Bronchial epithelial cell (primary cell): ENCODE measurements at regions not wholly inside any gene's neighbourhood (a gene's known extent, or its start where the extent isn't known, plus 50 kb on each side); places are given as distances from the start of the nearest gene placed in this dataset.
A peak's percentile ranks its signal among the peaks of the same experiment; 100 is the strongest.

Experiments used
- DNase-seq: peaks from one replicate; pipeline ENCODE4 v3.0.0-alpha.2; 2010; ENCODE audit warnings: low read depth
- FAIRE-seq: peaks from 2 replicates; lab custom pipeline; 2011; peaks lifted over from hg19 to GRCh38; lab: Jason Lieb, UNC
- H3K27me3 ChIP-seq: 2 replicates; pipeline ENCODE4 v1.5.1; 2011; ENCODE audit warnings: low read length; ENCODE audit not compliant: control insufficient read depth, insufficient read depth
- H3K36me3 ChIP-seq: 2 replicates; pipeline ENCODE4 v1.5.1; 2011; ENCODE audit warnings: low read length; ENCODE audit not compliant: control insufficient read depth, insufficient read depth
- H3K4me3 ChIP-seq: 2 replicates; pipeline ENCODE4 v1.5.1; 2011; ENCODE audit warnings: mild to moderate bottlenecking, low read depth, low read length, control low read depth
- CTCF ChIP-seq: IDR thresholded peaks from 2 replicates; pipeline ENCODE4 v1.5.1; 2011; ENCODE audit warnings: mild to moderate bottlenecking, moderate library complexity, low read length, control low read depth, inconsistent platforms; ENCODE audit not compliant: insufficient read depth, severe bottlenecking

- H3K27me3 ChIP-seq = no peaks in the 10 kb centered on the region
- no peaks in the 10 kb centered on the region for H3K36me3 ChIP-seq
- FAIRE-seq (no peak), DNase-seq (no peak)
- no peak for TF ChIP-seq CTCF
- H3K4me3 ChIP-seq = no peak overlapping the region
Observed at GRCh38 chr3:24944805-24945520, 450.3 kb upstream of the THRB start.

GRCh38 chr3:24945563-24945962 lies 450.9 kb upstream of the THRB start:
- Histone ChIP-seq H3K4me3 (no peak overlapping the region), H3K27me3 (no peaks in the 10 kb centered on the region), H3K36me3 (no peaks in the 10 kb centered on the region)
- peak; percentile 8 for DNase-seq
- no peak for TF ChIP-seq CTCF
- no peak for FAIRE-seq

- no peaks in the 10 kb centered on the region for H3K36me3 ChIP-seq
- DNase-seq (no peak), FAIRE-seq (no peak)
- H3K27me3 ChIP-seq = no peaks in the 10 kb centered on the region
- TF ChIP-seq CTCF = no peak
- H3K4me3 ChIP-seq = no peak overlapping the region
Observed at GRCh38 chr3:24947103-24947502, 452.5 kb upstream of the THRB start.

GRCh38 chr3:24951180-24951579 lies 456.5 kb upstream of the THRB start:
- DNase-seq (peak; percentile 17), FAIRE-seq (no peak)
- H3K27me3 ChIP-seq = no peaks in the 10 kb centered on the region

GRCh38 chr3:24952388-24952787 lies 457.7 kb upstream of the THRB start:
- Histone ChIP-seq H3K36me3 (no peaks in the 10 kb centered on the region), H3K27me3 (no peaks in the 10 kb centered on the region), H3K4me3 (no peak overlapping the region)
- no peak for TF ChIP-seq CTCF
- no peak for FAIRE-seq
- DNase-seq = no peak

More at GRCh38 chr3:24951180-24951579, 456.5 kb upstream of the THRB start:
- no peak overlapping the region for H3K4me3 ChIP-seq
- no peaks in the 10 kb centered on the region for H3K36me3 ChIP-seq
- no peak for TF ChIP-seq CTCF
